Suprapubic skin (tissue), 4 donors: ENCODE measurements at regions not wholly inside any gene's neighbourhood (a gene's known extent, or its start where the extent isn't known, plus 50 kb on each side); places are given as distances from the start of the nearest gene placed in this dataset.

Experiments
- DNase-seq, 2 donors: peaks; one replicate each; pipeline ENCODE4 v3.0.0-alpha.2; 2019; ENCODE audit warnings: low spot score in 2 of 2
- H3K27ac ChIP-seq: fragments of 200-600 bp; sonication (generic); one replicate; pipeline ENCODE4 v1.5.1; 2019
- H3K27me3 ChIP-seq: fragments of 200-600 bp; sonication (generic); one replicate; pipeline ENCODE4 v1.5.1; 2019
- H3K36me3 ChIP-seq: fragments of 200-600 bp; sonication (generic); one replicate; pipeline ENCODE4 v1.5.1; 2019
- H3K4me1 ChIP-seq: fragments of 200-600 bp; sonication (generic); one replicate; pipeline ENCODE4 v1.5.1; 2019
- H3K4me3 ChIP-seq: fragments of 200-600 bp; sonication (generic); one replicate; pipeline ENCODE4 v1.5.1; 2019; ENCODE audit warnings: mild to moderate bottlenecking
- H3K9me3 ChIP-seq: fragments of 200-600 bp; sonication (generic); one replicate; pipeline ENCODE4 v1.5.1; 2019
- EP300 ChIP-seq: sonication (generic); formaldehyde crosslinking; IDR thresholded peaks from one replicate; pipeline ENCODE4 v1.6.1; 2017; ENCODE audit warnings: antibody characterized with exemption
- POLR2A ChIP-seq, 2 donors: fragments of 450-650 bp; IDR thresholded peaks; one replicate each; pipeline ENCODE4 v1.6.1; 2017; ENCODE audit warnings: antibody characterized with exemption in 2 of 2, mild to moderate bottlenecking in 2 of 2, moderate library complexity in 2 of 2
- POLR2AphosphoS5 ChIP-seq, 3 donors: sonication (generic); formaldehyde crosslinking; IDR thresholded peaks; one replicate each; pipeline ENCODE4 v1.6.1; 2017; ENCODE audit warnings: antibody characterized with exemption in 3 of 3
- WGBS: methylation state at CpG from one replicate; pipeline ENCODE4 v1.1.5; 2018; 5-methylcytosine and 5-hydroxymethylcytosine counted together
- TF ChIP-seq, protein P1 (sequence below), 2 donors: fragments of 200-600 bp in 1 of 2; fragments of 450-650 bp in 1 of 2; sonication (generic) in 1 of 2; IDR thresholded peaks; one replicate each; pipeline ENCODE4 v1.5.1; 2016 to 2019; ENCODE audit warnings: antibody characterized with exemption in 2 of 2, mild to moderate bottlenecking in 1 of 2, moderate library complexity in 1 of 2

DNA sequence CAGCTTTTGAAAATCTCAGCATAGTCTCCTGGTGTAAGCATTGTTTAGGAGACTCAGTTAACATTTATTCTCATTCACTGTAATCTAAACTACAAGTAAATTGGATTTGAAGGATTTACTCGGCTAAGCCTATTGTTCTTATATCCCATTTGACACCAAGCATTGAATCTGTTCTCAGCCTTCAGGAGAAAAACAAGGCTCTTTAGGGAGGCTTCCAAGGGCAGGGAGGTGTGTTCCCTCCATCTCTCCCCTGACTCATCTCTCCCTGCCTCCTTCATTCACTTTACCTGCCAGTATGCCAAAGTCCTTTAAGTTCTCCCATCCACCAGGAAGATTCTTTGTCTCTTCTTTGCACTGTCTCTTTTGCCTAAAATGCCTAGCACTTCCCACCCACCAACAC is 347.8 kb downstream of the MFSD1 start:
- DNase-seq = no peak
- Histone ChIP-seq H3K36me3 (no peaks in the 10 kb centered on the region), H3K27me3 (no peaks in the 10 kb centered on the region), H3K9me3 (no peaks in the 10 kb centered on the region), H3K4me3 (no peak overlapping the region), H3K27ac (no peak overlapping the region), H3K4me1 (no peaks in the 10 kb centered on the region)
- WGBS = 80% methylated on average over 1 of the region's 1 CpG
- TF ChIP-seq POLR2AphosphoS5 (IDR thresholded peaks at IDR 0.05) (no peak), POLR2A (IDR thresholded peaks at IDR 0.05) (no peak), EP300 (no peak)
- TF ChIP-seq, protein P1, sequence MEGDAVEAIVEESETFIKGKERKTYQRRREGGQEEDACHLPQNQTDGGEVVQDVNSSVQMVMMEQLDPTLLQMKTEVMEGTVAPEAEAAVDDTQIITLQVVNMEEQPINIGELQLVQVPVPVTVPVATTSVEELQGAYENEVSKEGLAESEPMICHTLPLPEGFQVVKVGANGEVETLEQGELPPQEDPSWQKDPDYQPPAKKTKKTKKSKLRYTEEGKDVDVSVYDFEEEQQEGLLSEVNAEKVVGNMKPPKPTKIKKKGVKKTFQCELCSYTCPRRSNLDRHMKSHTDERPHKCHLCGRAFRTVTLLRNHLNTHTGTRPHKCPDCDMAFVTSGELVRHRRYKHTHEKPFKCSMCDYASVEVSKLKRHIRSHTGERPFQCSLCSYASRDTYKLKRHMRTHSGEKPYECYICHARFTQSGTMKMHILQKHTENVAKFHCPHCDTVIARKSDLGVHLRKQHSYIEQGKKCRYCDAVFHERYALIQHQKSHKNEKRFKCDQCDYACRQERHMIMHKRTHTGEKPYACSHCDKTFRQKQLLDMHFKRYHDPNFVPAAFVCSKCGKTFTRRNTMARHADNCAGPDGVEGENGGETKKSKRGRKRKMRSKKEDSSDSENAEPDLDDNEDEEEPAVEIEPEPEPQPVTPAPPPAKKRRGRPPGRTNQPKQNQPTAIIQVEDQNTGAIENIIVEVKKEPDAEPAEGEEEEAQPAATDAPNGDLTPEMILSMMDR (IDR thresholded peaks at IDR 0.05) = no peak

GRCh38 chr3:159150180-159150579 is 348.3 kb downstream of the MFSD1 start:
- Histone ChIP-seq H3K27me3 (no peaks in the 10 kb centered on the region), H3K9me3 (no peaks in the 10 kb centered on the region), H3K36me3 (no peaks in the 10 kb centered on the region), H3K27ac (no peak overlapping the region), H3K4me3 (no peak overlapping the region), H3K4me1 (no peaks in the 10 kb centered on the region)
- 97% methylated on average over 3 of the region's 3 CpGs for WGBS
- no peak for TF ChIP-seq POLR2A (IDR thresholded peaks at IDR 0.05)
- no peak for DNase-seq

- 53% methylated on average over 5 of the region's 5 CpGs for whole genome bisulfite sequencing
- Histone ChIP-seq H3K4me1 (no peaks in the 10 kb centered on the region), H3K27ac (no peak overlapping the region), H3K9me3 (no peaks in the 10 kb centered on the region), H3K27me3 (no peaks in the 10 kb centered on the region), H3K36me3 (no peaks in the 10 kb centered on the region), H3K4me3 (no peak overlapping the region)
- TF ChIP-seq EP300 (no peak), POLR2A (IDR thresholded peaks at IDR 0.05) (no peak), POLR2AphosphoS5 (IDR thresholded peaks at IDR 0.05) (no peak)
- TF ChIP-seq, protein P1 (IDR thresholded peaks at IDR 0.05) = no peak
- DNase-seq = no peak
Observed at GRCh38 chr3:159151130-159151529, 349.3 kb downstream of the MFSD1 start.

DNA sequence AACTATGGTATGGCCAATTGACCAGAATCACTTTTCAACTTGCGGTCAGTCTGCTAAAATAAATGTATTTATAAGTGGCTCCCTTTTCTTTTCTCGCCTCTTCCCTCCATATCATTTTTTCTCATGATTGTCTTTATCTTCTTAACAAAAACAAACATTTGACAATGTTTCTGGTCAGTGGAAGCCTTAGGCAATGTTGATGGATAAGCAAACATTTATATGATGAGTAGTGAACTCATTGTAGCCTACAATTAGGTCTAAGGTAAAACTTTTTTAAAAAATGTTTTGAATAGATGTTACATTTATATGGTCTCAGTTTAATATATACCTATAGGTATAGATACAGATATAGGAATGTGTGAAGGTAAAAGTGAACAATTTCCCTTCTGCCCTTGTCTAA is 355.4 kb downstream of the MFSD1 start:
- Histone ChIP-seq H3K36me3 (no peaks in the 10 kb centered on the region), H3K4me3 (no peak overlapping the region), H3K9me3 (no peaks in the 10 kb centered on the region), H3K4me1 (no peaks in the 10 kb centered on the region), H3K27ac (no peak overlapping the region), H3K27me3 (no peaks in the 10 kb centered on the region)
- no peak for DNase-seq
- WGBS = 87% methylated on average over 2 of the region's 2 CpGs
- TF ChIP-seq, protein P1 (IDR thresholded peaks at IDR 0.05) = no peak

DNA sequence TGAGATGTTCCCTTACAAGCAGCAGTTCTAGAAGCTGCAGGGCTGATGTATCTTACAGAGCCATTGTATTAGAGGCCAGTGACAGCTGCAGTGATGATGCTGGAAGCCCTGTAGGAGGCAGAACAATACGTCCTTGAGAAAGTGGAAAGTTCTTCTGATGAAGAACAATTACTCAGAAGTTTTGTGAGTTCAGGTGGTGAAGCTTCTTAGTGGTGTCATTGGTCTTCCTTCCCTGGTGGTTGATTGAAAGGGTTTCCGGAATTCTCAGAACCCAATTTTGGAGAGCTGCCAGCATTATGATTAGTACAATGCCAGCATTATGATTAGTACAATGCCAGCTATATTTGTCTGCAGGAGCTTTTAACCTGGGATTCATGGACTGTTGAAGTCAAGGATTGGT is 356.4 kb downstream of the MFSD1 start:
- no peaks in the 10 kb centered on the region for H3K9me3 ChIP-seq
- no peak overlapping the region for H3K4me3 ChIP-seq
- H3K27me3 ChIP-seq = no peaks in the 10 kb centered on the region
- WGBS = 37% methylated on average over 2 of the region's 2 CpGs
- H3K27ac ChIP-seq = no peak overlapping the region
- DNase-seq = no peak
- TF ChIP-seq EP300 = no peak
- TF ChIP-seq POLR2A (IDR thresholded peaks at IDR 0.05) = no peak
- TF ChIP-seq POLR2AphosphoS5 (IDR thresholded peaks at IDR 0.05) = no peak
- TF ChIP-seq, protein P1 (IDR thresholded peaks at IDR 0.05) = no peak
- no peaks in the 10 kb centered on the region for H3K4me1 ChIP-seq
- H3K36me3 ChIP-seq = no peaks in the 10 kb centered on the region

- Histone ChIP-seq H3K4me1 (no peaks in the 10 kb centered on the region), H3K9me3 (no peaks in the 10 kb centered on the region), H3K36me3 (no peaks in the 10 kb centered on the region), H3K27ac (no peak overlapping the region), H3K4me3 (no peak overlapping the region), H3K27me3 (no peaks in the 10 kb centered on the region)
- no peak for DNase-seq
- TF ChIP-seq EP300 (no peak), POLR2AphosphoS5 (IDR thresholded peaks at IDR 0.05) (no peak), POLR2A (IDR thresholded peaks at IDR 0.05) (no peak)
- TF ChIP-seq, protein P1 (IDR thresholded peaks at IDR 0.05) = no peak
Observed at GRCh38 chr3:159158801-159159200, 356.9 kb downstream of the MFSD1 start.
